Upper lobe of right lung (tissue), 1 donor: ENCODE measurements at regions not wholly inside any gene's neighbourhood (a gene's known extent, or its start where the extent isn't known, plus 50 kb on each side); places are given as distances from the start of the nearest gene placed in this dataset.

Experiments used
- ATAC-seq: fragments of 200-7000 bp; cut with Tn5 transposase; one replicate; pipeline ENCODE4 v1.9.1; 2020; ENCODE audit warnings: mild to moderate bottlenecking, moderate library complexity
- DNase-seq: peaks from one replicate; pipeline ENCODE4 v3.0.0-alpha.2; 2020
- H3K27ac ChIP-seq: fragments of 200-600 bp; one replicate; pipeline ENCODE4 v1.8.0; 2022
- H3K27me3 ChIP-seq: fragments of 200-600 bp; one replicate; pipeline ENCODE4 v1.8.0; 2022; ENCODE audit warnings: mild to moderate bottlenecking
- H3K36me3 ChIP-seq: fragments of 200-600 bp; one replicate; pipeline ENCODE4 v1.8.0; 2022
- H3K4me1 ChIP-seq: fragments of 200-600 bp; one replicate; pipeline ENCODE4 v1.8.0; 2022
- H3K4me3 ChIP-seq: fragments of 200-600 bp; one replicate; pipeline ENCODE4 v1.8.0; 2022; ENCODE audit warnings: mild to moderate bottlenecking
- H3K9me3 ChIP-seq: fragments of 200-600 bp; one replicate; pipeline ENCODE4 v1.8.0; 2022
- CTCF ChIP-seq: fragments of 200-600 bp; IDR thresholded peaks from one replicate; pipeline ENCODE4 v1.8.0; 2022; ENCODE audit warnings: antibody characterized with exemption
- intact Hi-C: fragments of 100-400 bp; cut with DNase I; formaldehyde crosslinking; loops from one replicate; pipeline ENCODE4 v1.11.0; 2022
- donor health status: DM: no; HTN: yes; CAD: no; lungs with severe emphysema.

GRCh38 chr3:11929531-11929930, 74.7 kb upstream of the SYN2 start:
- no peaks in the 10 kb centered on the region for H3K9me3 ChIP-seq
- H3K4me3 ChIP-seq: no peak overlapping the region
- H3K27me3 ChIP-seq: no peaks in the 10 kb centered on the region
- DNase-seq: no peak
- intact Hi-C loops: no loop called here
- no peak overlapping the region for H3K27ac ChIP-seq
- no peak for TF ChIP-seq CTCF
- ATAC-seq: no peak
- H3K4me1 ChIP-seq: no peaks in the 10 kb centered on the region
- H3K36me3 ChIP-seq: no peaks in the 10 kb centered on the region

- Histone ChIP-seq H3K4me1 (no peaks in the 10 kb centered on the region), H3K36me3 (no peaks in the 10 kb centered on the region), H3K4me3 (no peak overlapping the region), H3K9me3 (no peaks in the 10 kb centered on the region), H3K27me3 (no peaks in the 10 kb centered on the region), H3K27ac (no peak overlapping the region)
- no peak for ATAC-seq
- no peak for TF ChIP-seq CTCF
- peak; percentile 18 for DNase-seq
- intact Hi-C loops: no loop called here
Observed at GRCh38 chr3:11930084-11930483, 74.1 kb upstream of the SYN2 start.

GRCh38 chr3:11932636-11933035, 71.6 kb upstream of the SYN2 start:
- intact Hi-C loops: no loop called here
- no peaks in the 10 kb centered on the region for H3K27me3 ChIP-seq
- ATAC-seq (no peak), DNase-seq (no peak)
- H3K4me3 ChIP-seq: no peak overlapping the region
- no peak for TF ChIP-seq CTCF
- H3K36me3 ChIP-seq: no peaks in the 10 kb centered on the region
- no peak overlapping the region for H3K27ac ChIP-seq
- H3K9me3 ChIP-seq: no peaks in the 10 kb centered on the region
- no peaks in the 10 kb centered on the region for H3K4me1 ChIP-seq

- Histone ChIP-seq H3K36me3 (no peaks in the 10 kb centered on the region), H3K4me1 (no peaks in the 10 kb centered on the region), H3K27me3 (no peaks in the 10 kb centered on the region), H3K27ac (no peak overlapping the region), H3K4me3 (no peak overlapping the region), H3K9me3 (no peaks in the 10 kb centered on the region)
- DNase-seq (no peak), ATAC-seq (no peak)
- no peak for TF ChIP-seq CTCF
- intact Hi-C loops: no loop called here
Observed at GRCh38 chr3:11933529-11933928, 70.7 kb upstream of the SYN2 start.

GRCh38 chr3:11944052-11944673, 60.0 kb upstream of the SYN2 start:
- no peaks in the 10 kb centered on the region for H3K27me3 ChIP-seq
- H3K4me1 ChIP-seq: no peaks in the 10 kb centered on the region
- no peaks in the 10 kb centered on the region for H3K36me3 ChIP-seq
- peak; percentile 66 for TF ChIP-seq CTCF
- H3K9me3 ChIP-seq: no peaks in the 10 kb centered on the region
- no peak overlapping the region for H3K4me3 ChIP-seq
- peak; percentile 89 for ATAC-seq
- DNase-seq: no peak
- H3K27ac ChIP-seq: no peak overlapping the region
- intact Hi-C loops: no loop called here

- DNase-seq (no peak), ATAC-seq (no peak)
- intact Hi-C loops: no loop called here
- H3K27me3 ChIP-seq: no peaks in the 10 kb centered on the region
- no peak overlapping the region for H3K27ac ChIP-seq
- no peaks in the 10 kb centered on the region for H3K36me3 ChIP-seq
- no peak for TF ChIP-seq CTCF
- no peaks in the 10 kb centered on the region for H3K9me3 ChIP-seq
- no peaks in the 10 kb centered on the region for H3K4me1 ChIP-seq
- H3K4me3 ChIP-seq: no peak overlapping the region
Observed at GRCh38 chr3:11948331-11948730, 55.9 kb upstream of the SYN2 start.
